GM23248 (cell line): ENCODE measurements at regions not wholly inside any gene's neighbourhood (a gene's known extent, or its start where the extent isn't known, plus 50 kb on each side); places are given as distances from the start of the nearest gene placed in this dataset.

Experiments used
- DNase-seq: peaks from one replicate; pipeline ENCODE4 v3.0.0-alpha.2; 2015
- H2AFZ ChIP-seq: fragments of 200-600 bp; sonication (generic); 2 replicates; pipeline ENCODE4 v1.6.1; 2016; ENCODE audit warnings: antibody characterized with exemption
- H3F3A ChIP-seq: fragments of 200-600 bp; sonication (generic); 2 replicates; pipeline ENCODE4 v1.6.1; 2016; ENCODE audit warnings: mild to moderate bottlenecking, antibody characterized with exemption, mixed run types; ENCODE audit not compliant: insufficient read depth
- H3K27ac ChIP-seq: fragments of 200-600 bp; sonication (generic); 2 replicates; pipeline ENCODE4 v1.5.1; 2016; ENCODE audit warnings: mild to moderate bottlenecking
- H3K27me3 ChIP-seq: fragments of 200-600 bp; sonication (generic); replicated peaks from 2 replicates; pipeline ENCODE4 v1.6.1; 2016; ENCODE audit warnings: mild to moderate bottlenecking; ENCODE audit not compliant: insufficient read depth
- H3K36me3 ChIP-seq: fragments of 200-600 bp; sonication (generic); 2 replicates; pipeline ENCODE4 v1.6.1; 2016; ENCODE audit warnings: low read depth, mild to moderate bottlenecking
- H3K4me1 ChIP-seq: fragments of 200-600 bp; sonication (generic); 2 replicates; pipeline ENCODE4 v1.6.1; 2016; ENCODE audit warnings: mild to moderate bottlenecking; ENCODE audit not compliant: insufficient read depth
- H3K4me2 ChIP-seq: fragments of 200-600 bp; sonication (generic); one replicate; pipeline ENCODE4 v1.6.1; 2016; ENCODE audit warnings: mild to moderate bottlenecking; ENCODE audit not compliant: unreplicated experiment
- H3K4me3 ChIP-seq: fragments of 200-600 bp; sonication (generic); 2 replicates; pipeline ENCODE4 v1.5.1; 2016; ENCODE audit warnings: mild to moderate bottlenecking
- H3K79me2 ChIP-seq: fragments of 200-600 bp; sonication (generic); 2 replicates; pipeline ENCODE4 v1.6.1; 2016; ENCODE audit warnings: mild to moderate bottlenecking; ENCODE audit not compliant: insufficient read depth
- H3K9ac ChIP-seq: fragments of 200-600 bp; sonication (generic); 2 replicates; pipeline ENCODE4 v1.6.1; 2016; ENCODE audit warnings: mild to moderate bottlenecking
- H3K9me2 ChIP-seq: fragments of 200-600 bp; sonication (generic); 2 replicates; pipeline ENCODE4 v1.6.1; 2016; ENCODE audit warnings: mixed run types, mild to moderate bottlenecking, moderate library complexity; ENCODE audit not compliant: insufficient read depth
- H3K9me3 ChIP-seq: fragments of 200-600 bp; sonication (generic); one replicate; pipeline ENCODE4 v1.6.1; 2017; ENCODE audit warnings: low read depth
- H4K20me1 ChIP-seq: fragments of 200-600 bp; sonication (generic); 2 replicates; pipeline ENCODE4 v1.6.0; 2016; ENCODE audit not compliant: insufficient read depth
- EZH2 ChIP-seq: fragments of 200-600 bp; sonication (generic); IDR thresholded peaks from 2 replicates; pipeline ENCODE4 v1.6.1; 2018; ENCODE audit warnings: antibody characterized with exemption, mild to moderate bottlenecking; ENCODE audit not compliant: insufficient read depth, poor library complexity, severe bottlenecking
- EZH2phosphoT487 ChIP-seq: fragments of 200-600 bp; sonication (generic); IDR thresholded peaks from 2 replicates; pipeline ENCODE4 v1.6.1; 2018; ENCODE audit warnings: antibody characterized with exemption, moderate library complexity, mild to moderate bottlenecking, low read depth; ENCODE audit not compliant: insufficient read depth
- WGBS, 2 experiments: methylation state at CpG; one replicate each; pipeline ENCODE4 v1.1.6; 2015 to 2017; ENCODE audit warnings: low lambda C conversion rate in 2 of 2, low coverage in 1 of 2; ENCODE audit errors: missing lambda C conversion rate in 2 of 2; 5-methylcytosine and 5-hydroxymethylcytosine counted together
- in situ Hi-C: fragments of 300-500 bp; cut with MboI; formaldehyde crosslinking; loops from 2 replicates; pipeline ENCODE4 v1.15.0; 2020

DNA sequence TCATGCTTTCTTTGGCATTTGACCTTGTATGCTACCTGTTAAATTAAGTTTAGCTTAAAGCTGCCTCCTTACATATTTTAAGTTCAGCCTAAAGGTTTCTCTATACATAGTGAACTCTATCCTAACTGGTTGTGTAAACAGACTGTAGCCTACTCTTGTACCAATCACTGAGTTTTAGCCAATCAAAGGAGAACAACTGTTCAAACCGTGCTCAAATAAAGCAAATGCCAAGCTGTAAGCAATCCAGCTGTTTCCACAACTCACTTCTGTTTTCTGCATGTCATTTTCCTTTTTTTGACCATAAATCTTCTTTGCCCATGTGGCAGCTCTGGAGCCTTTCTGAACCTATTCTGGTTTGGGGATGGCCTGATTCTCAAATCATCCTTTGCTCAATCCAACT lies 1603.8 kb upstream of the ACVR2A start:
- Histone ChIP-seq H3K27ac (peak overlapping the region; percentile 83), H3K4me1 (peaks cover 51% of the 10 kb centered on the region), H2AFZ (peak overlapping the region; percentile 20; the same call in 1 of the 2 replicates), H4K20me1 (no peaks in the 10 kb centered on the region), H3K36me3 (no peaks in the 10 kb centered on the region), H3F3A (peaks cover 38% of the 10 kb centered on the region), H3K9me3 (no peaks in the 10 kb centered on the region), H3K9me2 (no peaks in the 10 kb centered on the region), H3K4me2 (peak overlapping the region; percentile 75), H3K79me2 (no peaks in the 10 kb centered on the region), H3K4me3 (no peak overlapping the region), H3K27me3 (no peaks in the 10 kb centered on the region), H3K9ac (no peak overlapping the region)
- no peak for DNase-seq
- in situ Hi-C loops = no loop called here
- 27 to 35% methylated on average over 1 of the region's 1 CpG for WGBS, 2 experiments
- no peak for TF ChIP-seq EZH2
- no peak for TF ChIP-seq EZH2phosphoT487

DNA sequence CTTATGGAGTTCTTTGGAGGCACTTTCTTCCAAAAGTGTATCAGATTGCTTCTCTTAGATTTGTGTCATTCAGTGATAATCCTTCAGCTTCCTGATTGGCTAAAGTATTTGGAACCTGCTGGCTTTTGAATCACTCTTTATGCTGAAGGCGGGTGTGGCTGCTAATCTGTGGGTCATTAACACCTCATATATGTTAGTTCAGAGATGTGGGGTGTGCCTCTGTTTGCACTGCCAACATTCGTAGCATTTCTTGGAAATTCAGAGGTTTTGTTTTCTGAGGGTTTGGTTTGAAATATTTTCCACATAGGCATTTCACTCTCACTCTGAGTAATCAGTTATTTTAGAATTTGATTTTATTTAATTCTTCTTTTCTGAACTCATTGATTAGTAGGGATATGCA lies 1604.4 kb upstream of the ACVR2A start:
- 0 out of 2 replicates have a peak overlapping the region, but pooled peaks have one; percentile 20 for H2AFZ ChIP-seq

DNA sequence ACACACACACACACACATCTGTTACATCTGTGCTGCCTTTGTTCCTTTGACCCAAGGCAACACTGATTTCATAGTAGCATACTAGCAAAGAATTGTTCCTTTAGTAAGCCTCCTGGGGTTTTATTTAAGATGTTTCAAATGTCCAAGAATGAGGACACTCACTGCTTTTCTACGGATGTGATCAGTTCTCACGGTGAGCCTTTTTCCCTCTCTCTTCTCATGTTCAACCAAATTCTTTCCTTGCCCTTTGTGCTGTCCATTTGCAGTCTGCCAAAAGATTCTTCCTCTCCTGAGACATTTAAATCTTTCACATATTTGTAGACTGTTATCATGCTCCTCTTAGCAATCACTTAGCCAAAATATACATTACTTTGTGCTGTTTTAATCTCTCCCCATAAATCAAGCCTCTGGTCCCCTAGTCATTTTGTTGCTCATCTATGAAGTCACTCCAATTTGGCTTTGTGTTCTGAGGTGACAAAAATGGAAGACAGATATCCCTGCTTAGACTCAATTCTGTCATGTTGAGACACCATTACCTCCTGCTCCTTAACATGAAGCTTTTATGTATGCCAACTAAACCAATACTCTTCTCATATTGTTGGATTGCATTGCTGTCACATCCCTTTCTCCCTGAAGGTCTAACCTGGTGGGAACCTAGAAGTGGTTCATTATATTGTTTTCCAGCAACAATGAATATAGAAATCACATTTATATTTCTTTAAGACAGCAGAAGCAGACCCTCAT lies 1605.3 kb upstream of the ACVR2A start:
- in situ Hi-C loops = no loop called here
- TF ChIP-seq EZH2 = no peak
- TF ChIP-seq EZH2phosphoT487 = no peak
- peak; percentile 88 for DNase-seq
- Histone ChIP-seq H4K20me1 (no peaks in the 10 kb centered on the region), H3K9me3 (no peaks in the 10 kb centered on the region), H3K4me1 (peaks cover 36% of the 10 kb centered on the region), H2AFZ (peak overlapping the region; percentile 13; the same call in 1 of the 2 replicates), H3K4me2 (peak overlapping the region; percentile 75), H3K9me2 (no peaks in the 10 kb centered on the region), H3F3A (peaks cover 33% of the 10 kb centered on the region), H3K27me3 (no peaks in the 10 kb centered on the region), H3K27ac (peak overlapping the region; percentile 83), H3K9ac (peak overlapping the region; percentile 44), H3K36me3 (no peaks in the 10 kb centered on the region), H3K4me3 (peak overlapping the region; percentile 28), H3K79me2 (no peaks in the 10 kb centered on the region)
- 0% methylated on average over 2 of the region's 2 CpGs for WGBS, 2 experiments

More for the DNA sequence above, 1604.4 kb upstream of the ACVR2A start:
- Histone ChIP-seq H3K9me2 (no peaks in the 10 kb centered on the region), H3K36me3 (no peaks in the 10 kb centered on the region), H3K27me3 (no peaks in the 10 kb centered on the region), H3K27ac (peak overlapping the region; percentile 83), H3K4me2 (peak overlapping the region; percentile 75), H3K9me3 (no peaks in the 10 kb centered on the region), H3K4me1 (peaks cover 44% of the 10 kb centered on the region), H4K20me1 (no peaks in the 10 kb centered on the region), H3K9ac (peak overlapping the region; percentile 1; the same call in 1 of the 2 replicates), H3F3A (peaks cover 33% of the 10 kb centered on the region), H3K4me3 (no peak overlapping the region), H3K79me2 (no peaks in the 10 kb centered on the region)
- WGBS, 2 experiments = 32 to 52% methylated on average over 2 of the region's 2 CpGs
- in situ Hi-C loops = no loop called here
- TF ChIP-seq EZH2 (no peak), EZH2phosphoT487 (no peak)
- peak; percentile 62 for DNase-seq

DNA sequence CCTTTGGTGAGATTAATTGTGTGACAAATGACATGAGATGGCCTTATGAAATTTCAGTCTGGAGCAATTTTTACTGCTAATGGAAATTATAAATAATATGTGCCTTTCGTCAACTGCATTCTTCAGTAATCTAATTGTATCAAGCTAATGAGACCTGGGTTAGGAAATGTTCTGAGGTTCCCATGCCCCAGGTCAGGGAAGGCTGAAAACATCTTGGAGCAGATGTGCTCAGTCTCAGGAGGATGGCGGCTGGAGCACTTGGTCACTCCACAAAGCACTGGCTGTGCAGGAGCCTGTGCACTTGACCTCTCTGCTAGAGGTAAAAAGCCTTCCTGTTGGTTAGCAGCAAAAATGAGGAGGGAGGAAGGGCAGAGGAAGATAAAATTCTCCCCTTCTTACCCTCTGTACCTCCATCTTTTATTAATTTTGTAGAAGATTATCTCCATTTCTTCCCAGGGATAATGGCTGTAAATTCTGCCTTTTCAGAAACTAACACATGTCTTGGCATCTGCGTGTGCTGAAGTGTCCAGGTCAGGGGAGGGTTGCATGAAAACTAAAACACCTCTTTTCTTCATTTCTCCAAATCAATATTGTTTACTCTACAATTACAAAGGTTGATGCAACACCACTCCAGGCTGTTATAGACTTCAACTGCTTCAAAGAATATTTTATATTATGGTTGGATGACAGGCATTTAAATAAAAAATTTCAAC lies 1606.4 kb upstream of the ACVR2A start:
- Histone ChIP-seq H3K4me3 (peak overlapping the region; percentile 28; the same call in 1 of the 2 replicates), H3K27ac (peak overlapping the region; percentile 83)

More for the DNA sequence above, 1606.4 kb upstream of the ACVR2A start:
- H3K36me3 ChIP-seq = no peaks in the 10 kb centered on the region
- H3K9me2 ChIP-seq = no peaks in the 10 kb centered on the region
- H3K27me3 ChIP-seq = no peaks in the 10 kb centered on the region
- in situ Hi-C loops = no loop called here
- H2AFZ ChIP-seq = peak overlapping the region; percentile 20; the same call in 1 of the 2 replicates
- TF ChIP-seq EZH2phosphoT487 (no peak), EZH2 (no peak)
- no peaks in the 10 kb centered on the region for H4K20me1 ChIP-seq
- H3F3A ChIP-seq = peaks cover 33% of the 10 kb centered on the region
- H3K79me2 ChIP-seq = no peaks in the 10 kb centered on the region
- peak overlapping the region; percentile 75 for H3K4me2 ChIP-seq
- H3K4me1 ChIP-seq = peaks cover 33% of the 10 kb centered on the region
- H3K9ac ChIP-seq = peak overlapping the region; percentile 44; the same call in 1 of the 2 replicates
- WGBS, 2 experiments = 95 to 100% methylated on average over 3 of the region's 3 CpGs
- no peak for DNase-seq
- H3K9me3 ChIP-seq = no peaks in the 10 kb centered on the region
